ENCODE measurements at regions not wholly inside any gene's neighbourhood (a gene's known extent, or its start where the extent isn't known, plus 50 kb on each side); places are given as distances from the start of the nearest gene placed in this dataset.

GRCh38 chr16:17718495-17718894 is 247.7 kb upstream of the XYLT1 start:
- TF ChIP-seq EZH2phosphoT487 (IDR thresholded peaks at IDR 0.05; ENCODE audit: low read length): no peak
- TF ChIP-seq CTCF (IDR thresholded peaks at IDR 0.05; ENCODE audit: low read length): no peak
- TF ChIP-seq EZH2 (optimal IDR thresholded peaks at IDR 0.05; ENCODE audit: low read depth, low read length): no peak

Measured in MM.1S (cell line).